BLaER1 (cell line): ENCODE measurements at regions not wholly inside any gene's neighbourhood (a gene's known extent, or its start where the extent isn't known, plus 50 kb on each side); places are given as distances from the start of the nearest gene placed in this dataset.
"Not testable (repeated sequence)": the region's sequence is repeated elsewhere in the genome, so short reads cannot be mapped to it uniquely, and the experiment has no call there.

Experiments
- H3K27ac ChIP-seq: shearing (Covaris generic); formaldehyde crosslinking; 2 replicates; pipeline ENCODE4 v1.8.1; 2022
- H3K27me3 ChIP-seq: shearing (Covaris generic); formaldehyde crosslinking; 2 replicates; pipeline ENCODE4 v1.8.1; 2022
- H3K36me3 ChIP-seq: shearing (Covaris generic); formaldehyde crosslinking; 2 replicates; pipeline ENCODE4 v1.8.1; 2022
- H3K4me1 ChIP-seq: shearing (Covaris generic); formaldehyde crosslinking; 2 replicates; pipeline ENCODE4 v1.8.1; 2022
- H3K4me2 ChIP-seq: shearing (Covaris generic); formaldehyde crosslinking; 2 replicates; pipeline ENCODE4 v1.8.1; 2022
- H3K4me3 ChIP-seq: shearing (Covaris generic); formaldehyde crosslinking; 2 replicates; pipeline ENCODE4 v1.8.1; 2022
- H3K9ac ChIP-seq: shearing (Covaris generic); formaldehyde crosslinking; 2 replicates; pipeline ENCODE4 v1.8.1; 2022
- H3K9me3 ChIP-seq: shearing (Covaris generic); formaldehyde crosslinking; 2 replicates; pipeline ENCODE4 v1.8.1; 2022
- H4K20me1 ChIP-seq: shearing (Covaris generic); formaldehyde crosslinking; 2 replicates; pipeline ENCODE4 v1.8.1; 2022
- Cebpa-rat ChIP-seq: shearing (Covaris generic); IDR thresholded peaks from 2 replicates; pipeline ENCODE4 v1.8.1; 2022

- Histone ChIP-seq H3K9me3 (peaks cover 13% of the 10 kb centered on the region), H3K9ac (no peak overlapping the region), H3K27me3 (no peaks in the 10 kb centered on the region), H3K4me1 (peaks cover 9% of the 10 kb centered on the region), H3K4me2 (no peak overlapping the region), H4K20me1 (no peaks in the 10 kb centered on the region), H3K27ac (no peak overlapping the region), H3K36me3 (no peaks in the 10 kb centered on the region), H3K4me3 (no peak overlapping the region)
- no peak for TF ChIP-seq Cebpa-rat
Measured at GRCh38 chr3:171915275-171915674, 72.1 kb downstream of the TMEM212 start.

- Histone ChIP-seq H4K20me1 (no peaks in the 10 kb centered on the region), H3K27ac (no peak overlapping the region), H3K9me3 (peaks cover 19% of the 10 kb centered on the region), H3K27me3 (no peaks in the 10 kb centered on the region), H3K4me3 (no peak overlapping the region), H3K4me1 (peaks cover 9% of the 10 kb centered on the region), H3K4me2 (no peak overlapping the region), H3K36me3 (no peaks in the 10 kb centered on the region), H3K9ac (no peak overlapping the region)
- no peak for TF ChIP-seq Cebpa-rat
Measured at GRCh38 chr3:171916888-171917287, 73.7 kb downstream of the TMEM212 start.

- H3K4me3 ChIP-seq, H4K20me1 ChIP-seq, H3K4me1 ChIP-seq, H3K36me3 ChIP-seq, H3K9ac ChIP-seq, H3K27me3 ChIP-seq, H3K4me2 ChIP-seq, H3K27ac ChIP-seq: not testable (repeated sequence)
- peaks cover 37% of the 10 kb centered on the region for H3K9me3 ChIP-seq
Measured at GRCh38 chr3:171922629-171923028, 79.5 kb downstream of the TMEM212 start.

- H3K4me2 ChIP-seq, H3K36me3 ChIP-seq, H3K4me1 ChIP-seq, H3K9ac ChIP-seq, H3K4me3 ChIP-seq, H3K27ac ChIP-seq, H4K20me1 ChIP-seq, H3K27me3 ChIP-seq: not testable (repeated sequence)
- peaks cover 37% of the 10 kb centered on the region for H3K9me3 ChIP-seq
Measured at GRCh38 chr3:171923668-171924067, 80.5 kb downstream of the TMEM212 start.

GRCh38 chr3:171924864-171925263 is 81.7 kb downstream of the TMEM212 start:
- not testable (repeated sequence) for H3K4me2 ChIP-seq, H3K36me3 ChIP-seq, H4K20me1 ChIP-seq, H3K9ac ChIP-seq, H3K27me3 ChIP-seq, H3K4me3 ChIP-seq, H3K27ac ChIP-seq, H3K4me1 ChIP-seq
- peaks cover 30% of the 10 kb centered on the region for H3K9me3 ChIP-seq

GRCh38 chr3:171932153-171932611 is 89.0 kb downstream of the TMEM212 start:
- no peak overlapping the region for H3K9ac ChIP-seq

GRCh38 chr3:171933441-171933840 is 90.3 kb downstream of the TMEM212 start:
- Histone ChIP-seq H3K36me3 (no peaks in the 10 kb centered on the region), H3K27me3 (no peaks in the 10 kb centered on the region), H3K27ac (no peak overlapping the region), H3K4me2 (no peak overlapping the region), H3K4me3 (no peak overlapping the region), H3K4me1 (no peaks in the 10 kb centered on the region), H3K9me3 (no peaks in the 10 kb centered on the region), H3K9ac (no peak overlapping the region), H4K20me1 (no peaks in the 10 kb centered on the region)
- TF ChIP-seq Cebpa-rat, result no peak

More at GRCh38 chr3:171932153-171932611, 89.0 kb downstream of the TMEM212 start:
- Histone ChIP-seq H4K20me1 (no peaks in the 10 kb centered on the region), H3K9me3 (no peaks in the 10 kb centered on the region), H3K4me3 (no peak overlapping the region), H3K27ac (no peak overlapping the region), H3K36me3 (no peaks in the 10 kb centered on the region), H3K4me1 (no peaks in the 10 kb centered on the region), H3K4me2 (no peak overlapping the region), H3K27me3 (no peaks in the 10 kb centered on the region)
- TF ChIP-seq Cebpa-rat, result no peak

GRCh38 chr3:171935261-171936123 is 92.3 kb downstream of the TMEM212 start:
- no peaks in the 10 kb centered on the region for H4K20me1 ChIP-seq
- no peaks in the 10 kb centered on the region for H3K9me3 ChIP-seq
- no peak overlapping the region for H3K4me2 ChIP-seq
- TF ChIP-seq Cebpa-rat, result no peak
- no peak overlapping the region for H3K9ac ChIP-seq
- no peaks in the 10 kb centered on the region for H3K27me3 ChIP-seq
- no peaks in the 10 kb centered on the region for H3K36me3 ChIP-seq
- H3K4me1 ChIP-seq, result no peaks in the 10 kb centered on the region
- H3K4me3 ChIP-seq, result no peak overlapping the region
- H3K27ac ChIP-seq, result no peak overlapping the region

- Histone ChIP-seq H3K4me3 (no peak overlapping the region), H3K9me3 (no peaks in the 10 kb centered on the region), H3K9ac (no peak overlapping the region), H3K4me2 (no peak overlapping the region), H3K4me1 (no peaks in the 10 kb centered on the region), H3K27ac (no peak overlapping the region), H3K36me3 (no peaks in the 10 kb centered on the region), H3K27me3 (no peaks in the 10 kb centered on the region), H4K20me1 (no peaks in the 10 kb centered on the region)
- TF ChIP-seq Cebpa-rat, result no peak
Measured at GRCh38 chr3:171936191-171936841, 93.2 kb downstream of the TMEM212 start.

GRCh38 chr3:171939578-171939977 is 96.4 kb downstream of the TMEM212 start:
- Histone ChIP-seq H3K4me1 (no peaks in the 10 kb centered on the region), H3K4me2 (no peak overlapping the region), H3K4me3 (no peak overlapping the region), H3K9ac (no peak overlapping the region), H3K27ac (no peak overlapping the region), H3K36me3 (no peaks in the 10 kb centered on the region), H3K9me3 (0 out of 2 replicates have a peak, but pooled peaks cover 3% of the 10 kb centered on the region), H3K27me3 (no peaks in the 10 kb centered on the region), H4K20me1 (no peaks in the 10 kb centered on the region)
- no peak for TF ChIP-seq Cebpa-rat
